Osteocyte (in vitro differentiated cells): ENCODE measurements at regions not wholly inside any gene's neighbourhood (a gene's known extent, or its start where the extent isn't known, plus 50 kb on each side); places are given as distances from the start of the nearest gene placed in this dataset.
A peak's percentile ranks its signal among the peaks of the same experiment; 100 is the strongest.
"Not testable (repeated sequence)": the region's sequence is repeated elsewhere in the genome, so short reads cannot be mapped to it uniquely, and the experiment has no call there.

Source experiments
- DNase-seq: peaks from one replicate; pipeline ENCODE4 v3.0.0; 2021; ENCODE audit warnings: mixed read lengths; ENCODE audit not compliant: unreplicated experiment; ENCODE audit errors: extremely low spot score
- H3K27ac Mint-ChIP-seq: one replicate; pipeline ENCODE4 v1.8.0; 2021; ENCODE audit warnings: mild to moderate bottlenecking, mixed read lengths; ENCODE audit not compliant: unreplicated experiment
- H3K27me3 Mint-ChIP-seq: one replicate; pipeline ENCODE4 v1.8.0; 2021; ENCODE audit warnings: mixed read lengths; ENCODE audit not compliant: unreplicated experiment
- H3K36me3 Mint-ChIP-seq: one replicate; pipeline ENCODE4 v1.8.0; 2021; ENCODE audit warnings: mixed read lengths; ENCODE audit not compliant: unreplicated experiment
- H3K4me1 Mint-ChIP-seq: one replicate; pipeline ENCODE4 v1.8.0; 2021; ENCODE audit warnings: mixed read lengths; ENCODE audit not compliant: unreplicated experiment
- H3K4me3 Mint-ChIP-seq: one replicate; pipeline ENCODE4 v1.8.0; 2021; ENCODE audit warnings: mild to moderate bottlenecking, moderate library complexity, mixed read lengths; ENCODE audit not compliant: unreplicated experiment
- H3K9me3 Mint-ChIP-seq: one replicate; pipeline ENCODE4 v1.8.0; 2021; ENCODE audit warnings: mixed read lengths; ENCODE audit not compliant: unreplicated experiment
- TF ChIP-seq, protein P1 (sequence below): fragments of 200-600 bp; sonication (generic); IDR thresholded peaks from 2 replicates; pipeline ENCODE4 v1.5.0; 2021; ENCODE audit warnings: antibody characterized with exemption, mild to moderate bottlenecking, moderate library complexity

DNA sequence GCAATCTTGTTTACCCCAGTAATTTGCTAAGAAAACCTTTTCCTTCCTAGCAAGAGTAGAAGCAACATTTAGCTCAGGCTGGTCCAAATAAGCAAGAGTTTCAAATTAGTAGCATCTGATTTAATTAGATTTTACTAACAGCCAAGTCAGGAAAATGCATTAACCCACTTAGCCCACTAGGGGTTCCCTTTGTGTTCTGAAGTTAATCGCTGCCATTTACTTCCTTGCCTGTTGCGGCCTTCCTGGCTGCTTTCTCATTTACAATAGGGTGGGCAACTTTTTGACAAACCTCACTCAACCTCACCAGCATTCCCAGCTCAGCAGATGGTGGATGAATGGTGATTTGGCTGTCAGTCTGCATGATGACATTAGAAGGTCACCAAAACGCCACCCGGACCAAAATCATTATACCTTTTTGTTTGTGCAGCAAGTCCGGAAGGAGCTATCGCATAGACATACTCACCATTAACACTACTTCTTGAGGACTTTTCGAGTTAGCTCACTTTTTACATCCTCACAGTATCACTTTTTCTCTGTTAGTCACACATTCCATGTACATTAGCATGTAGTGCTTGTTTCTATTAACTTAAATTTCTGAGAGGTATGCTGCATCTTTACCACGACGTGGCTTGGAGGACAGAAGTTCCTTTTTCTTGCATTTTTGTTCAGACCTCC is 101.5 kb upstream of the SETBP1 start:
- H3K4me3 Mint-ChIP-seq, result no peak overlapping the region
- TF ChIP-seq, protein P1, sequence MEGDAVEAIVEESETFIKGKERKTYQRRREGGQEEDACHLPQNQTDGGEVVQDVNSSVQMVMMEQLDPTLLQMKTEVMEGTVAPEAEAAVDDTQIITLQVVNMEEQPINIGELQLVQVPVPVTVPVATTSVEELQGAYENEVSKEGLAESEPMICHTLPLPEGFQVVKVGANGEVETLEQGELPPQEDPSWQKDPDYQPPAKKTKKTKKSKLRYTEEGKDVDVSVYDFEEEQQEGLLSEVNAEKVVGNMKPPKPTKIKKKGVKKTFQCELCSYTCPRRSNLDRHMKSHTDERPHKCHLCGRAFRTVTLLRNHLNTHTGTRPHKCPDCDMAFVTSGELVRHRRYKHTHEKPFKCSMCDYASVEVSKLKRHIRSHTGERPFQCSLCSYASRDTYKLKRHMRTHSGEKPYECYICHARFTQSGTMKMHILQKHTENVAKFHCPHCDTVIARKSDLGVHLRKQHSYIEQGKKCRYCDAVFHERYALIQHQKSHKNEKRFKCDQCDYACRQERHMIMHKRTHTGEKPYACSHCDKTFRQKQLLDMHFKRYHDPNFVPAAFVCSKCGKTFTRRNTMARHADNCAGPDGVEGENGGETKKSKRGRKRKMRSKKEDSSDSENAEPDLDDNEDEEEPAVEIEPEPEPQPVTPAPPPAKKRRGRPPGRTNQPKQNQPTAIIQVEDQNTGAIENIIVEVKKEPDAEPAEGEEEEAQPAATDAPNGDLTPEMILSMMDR, result peak; percentile 62
- no peaks in the 10 kb centered on the region for H3K27me3 Mint-ChIP-seq
- H3K9me3 Mint-ChIP-seq, result no peaks in the 10 kb centered on the region
- no peak for DNase-seq
- peak overlapping the region; percentile 63 for H3K27ac Mint-ChIP-seq
- peaks cover 27% of the 10 kb centered on the region for H3K4me1 Mint-ChIP-seq
- H3K36me3 Mint-ChIP-seq, result no peaks in the 10 kb centered on the region

DNA sequence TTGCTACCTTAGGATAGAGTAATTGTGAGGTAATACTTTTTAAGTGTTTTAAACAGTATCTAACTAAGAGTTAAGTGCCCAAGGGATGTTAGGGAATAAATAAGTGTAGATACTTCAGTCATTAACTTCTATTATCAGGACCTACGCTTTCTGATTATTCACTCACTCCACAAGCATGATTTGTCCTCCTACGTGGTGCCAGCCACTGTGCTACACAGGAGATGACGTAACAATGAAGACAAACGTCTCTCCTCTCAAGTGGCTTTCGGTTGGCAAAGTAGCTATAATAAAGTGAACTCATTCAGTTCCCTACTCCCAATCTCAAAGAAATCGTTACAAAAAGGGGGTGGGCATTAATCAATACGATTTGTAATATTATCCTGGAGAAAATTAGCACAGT is 100.9 kb upstream of the SETBP1 start:
- H3K36me3 Mint-ChIP-seq, result no peaks in the 10 kb centered on the region
- no peak for DNase-seq
- H3K4me1 Mint-ChIP-seq, result peaks cover 27% of the 10 kb centered on the region
- no peak overlapping the region for H3K4me3 Mint-ChIP-seq
- TF ChIP-seq, protein P1, result no peak
- peak overlapping the region; percentile 63 for H3K27ac Mint-ChIP-seq
- no peaks in the 10 kb centered on the region for H3K27me3 Mint-ChIP-seq
- H3K9me3 Mint-ChIP-seq, result no peaks in the 10 kb centered on the region

DNA sequence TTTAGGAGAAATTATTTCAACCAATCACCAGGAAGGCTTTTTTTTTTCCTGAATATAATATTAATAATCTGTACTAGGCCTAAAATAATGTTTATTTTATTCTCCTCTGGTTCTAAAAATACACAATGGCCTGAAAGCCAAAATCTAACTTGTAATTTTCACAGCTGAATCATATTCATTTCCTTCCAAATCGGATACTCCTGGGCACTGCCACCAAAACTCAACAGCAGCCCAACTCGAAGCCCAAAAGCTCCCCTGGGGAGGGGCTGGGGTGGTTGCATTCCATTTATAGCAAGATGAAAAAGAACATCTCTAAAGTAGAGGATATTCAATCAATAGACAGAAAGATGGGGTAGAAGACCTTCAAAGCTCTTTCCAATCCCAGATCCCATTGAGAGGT is 100.5 kb upstream of the SETBP1 start:
- Mint-ChIP-seq H3K9me3 (no peaks in the 10 kb centered on the region), H3K4me1 (peaks cover 27% of the 10 kb centered on the region), H3K36me3 (no peaks in the 10 kb centered on the region), H3K4me3 (no peak overlapping the region), H3K27ac (peak overlapping the region; percentile 63), H3K27me3 (no peaks in the 10 kb centered on the region)
- DNase-seq, result no peak
- TF ChIP-seq, protein P1, result no peak

DNA sequence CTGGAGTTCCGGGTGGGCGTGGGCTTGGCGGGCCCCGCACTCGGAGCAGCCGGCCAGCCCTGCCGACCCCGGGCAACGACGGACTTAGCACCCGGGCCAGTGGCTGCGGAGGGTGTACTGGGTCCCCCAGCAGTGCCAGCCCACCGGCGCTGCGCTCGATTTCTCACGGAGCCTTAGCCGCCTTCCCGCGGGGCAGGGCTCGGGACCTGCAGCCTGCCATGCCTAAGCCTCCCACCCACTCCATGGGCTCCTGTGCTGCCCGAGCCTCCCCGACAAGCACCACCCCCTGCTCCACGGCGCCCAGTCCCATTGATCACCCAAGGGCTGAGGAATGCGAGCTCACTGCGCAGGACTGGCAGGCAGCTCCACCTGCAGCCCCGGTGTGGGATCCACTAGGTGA is 99.9 kb upstream of the SETBP1 start:
- not testable (repeated sequence) for H3K9me3 Mint-ChIP-seq, H3K36me3 Mint-ChIP-seq, DNase-seq, H3K27ac Mint-ChIP-seq, H3K27me3 Mint-ChIP-seq, H3K4me3 Mint-ChIP-seq
- H3K4me1 Mint-ChIP-seq, result peaks cover 27% of the 10 kb centered on the region

DNA sequence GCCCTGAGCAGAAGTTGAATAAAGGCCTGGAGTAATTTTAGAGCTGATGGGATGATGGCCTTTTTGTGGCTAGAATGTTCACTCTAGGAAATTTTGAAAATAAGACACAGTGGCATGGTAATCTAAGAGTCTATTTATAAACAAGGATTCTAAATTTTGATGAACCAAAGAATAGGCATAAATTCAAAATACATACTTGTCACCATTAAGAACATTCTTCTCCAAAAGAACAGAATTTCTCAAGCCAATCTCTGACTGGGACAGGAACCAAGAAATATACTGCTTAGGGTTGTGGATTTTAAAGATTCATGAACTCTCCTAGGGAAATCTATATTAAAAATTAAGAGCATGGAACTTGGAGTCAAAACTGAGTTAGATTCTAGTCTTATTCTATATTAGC is 98.2 kb upstream of the SETBP1 start:
- Mint-ChIP-seq H3K9me3 (no peaks in the 10 kb centered on the region), H3K27me3 (no peaks in the 10 kb centered on the region), H3K36me3 (no peaks in the 10 kb centered on the region), H3K4me1 (peaks cover 27% of the 10 kb centered on the region), H3K4me3 (no peak overlapping the region), H3K27ac (peak overlapping the region; percentile 29)
- TF ChIP-seq, protein P1, result no peak
- no peak for DNase-seq
